Nephron progenitor cell (in vitro differentiated cells): ENCODE measurements at regions not wholly inside any gene's neighbourhood (a gene's known extent, or its start where the extent isn't known, plus 50 kb on each side); places are given as distances from the start of the nearest gene placed in this dataset.

Experiments
- DNase-seq: peaks from one replicate; pipeline ENCODE4 v3.0.0; 2021
- H3K27ac Mint-ChIP-seq: 2 replicates; pipeline ENCODE4 v1.8.0; 2021; ENCODE audit warnings: mild to moderate bottlenecking, moderate library complexity, mixed read lengths
- H3K27me3 Mint-ChIP-seq: 2 replicates; pipeline ENCODE4 v1.8.0; 2021; ENCODE audit warnings: mild to moderate bottlenecking, low read depth, mixed read lengths; ENCODE audit not compliant: poor library complexity
- H3K36me3 Mint-ChIP-seq: 2 replicates; pipeline ENCODE4 v1.8.0; 2021; ENCODE audit warnings: low read depth, mixed read lengths
- H3K4me1 Mint-ChIP-seq: 2 replicates; pipeline ENCODE4 v1.8.0; 2021; ENCODE audit warnings: mixed read lengths
- H3K4me3 Mint-ChIP-seq: 2 replicates; pipeline ENCODE4 v1.8.0; 2021; ENCODE audit warnings: mild to moderate bottlenecking, moderate library complexity, mixed read lengths
- H3K9me3 Mint-ChIP-seq: 2 replicates; pipeline ENCODE4 v1.8.0; 2021; ENCODE audit warnings: mild to moderate bottlenecking, moderate library complexity, mixed read lengths
- TF ChIP-seq, protein P1 (sequence below): fragments of 200-600 bp; sonication (generic); IDR thresholded peaks from 2 replicates; pipeline ENCODE4 v1.5.0; 2021; ENCODE audit warnings: antibody characterized with exemption

GRCh38 chr18:55738483-55739114 lies 150.6 kb upstream of the TCF4 start:
- Mint-ChIP-seq H3K4me1 (peaks cover 16% of the 10 kb centered on the region), H3K27me3 (peaks cover 3% of the 10 kb centered on the region), H3K27ac (no peak overlapping the region), H3K36me3 (no peaks in the 10 kb centered on the region), H3K9me3 (no peaks in the 10 kb centered on the region), H3K4me3 (no peak overlapping the region)
- no peak for DNase-seq
- TF ChIP-seq, protein P1, sequence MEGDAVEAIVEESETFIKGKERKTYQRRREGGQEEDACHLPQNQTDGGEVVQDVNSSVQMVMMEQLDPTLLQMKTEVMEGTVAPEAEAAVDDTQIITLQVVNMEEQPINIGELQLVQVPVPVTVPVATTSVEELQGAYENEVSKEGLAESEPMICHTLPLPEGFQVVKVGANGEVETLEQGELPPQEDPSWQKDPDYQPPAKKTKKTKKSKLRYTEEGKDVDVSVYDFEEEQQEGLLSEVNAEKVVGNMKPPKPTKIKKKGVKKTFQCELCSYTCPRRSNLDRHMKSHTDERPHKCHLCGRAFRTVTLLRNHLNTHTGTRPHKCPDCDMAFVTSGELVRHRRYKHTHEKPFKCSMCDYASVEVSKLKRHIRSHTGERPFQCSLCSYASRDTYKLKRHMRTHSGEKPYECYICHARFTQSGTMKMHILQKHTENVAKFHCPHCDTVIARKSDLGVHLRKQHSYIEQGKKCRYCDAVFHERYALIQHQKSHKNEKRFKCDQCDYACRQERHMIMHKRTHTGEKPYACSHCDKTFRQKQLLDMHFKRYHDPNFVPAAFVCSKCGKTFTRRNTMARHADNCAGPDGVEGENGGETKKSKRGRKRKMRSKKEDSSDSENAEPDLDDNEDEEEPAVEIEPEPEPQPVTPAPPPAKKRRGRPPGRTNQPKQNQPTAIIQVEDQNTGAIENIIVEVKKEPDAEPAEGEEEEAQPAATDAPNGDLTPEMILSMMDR, result no peak

DNA sequence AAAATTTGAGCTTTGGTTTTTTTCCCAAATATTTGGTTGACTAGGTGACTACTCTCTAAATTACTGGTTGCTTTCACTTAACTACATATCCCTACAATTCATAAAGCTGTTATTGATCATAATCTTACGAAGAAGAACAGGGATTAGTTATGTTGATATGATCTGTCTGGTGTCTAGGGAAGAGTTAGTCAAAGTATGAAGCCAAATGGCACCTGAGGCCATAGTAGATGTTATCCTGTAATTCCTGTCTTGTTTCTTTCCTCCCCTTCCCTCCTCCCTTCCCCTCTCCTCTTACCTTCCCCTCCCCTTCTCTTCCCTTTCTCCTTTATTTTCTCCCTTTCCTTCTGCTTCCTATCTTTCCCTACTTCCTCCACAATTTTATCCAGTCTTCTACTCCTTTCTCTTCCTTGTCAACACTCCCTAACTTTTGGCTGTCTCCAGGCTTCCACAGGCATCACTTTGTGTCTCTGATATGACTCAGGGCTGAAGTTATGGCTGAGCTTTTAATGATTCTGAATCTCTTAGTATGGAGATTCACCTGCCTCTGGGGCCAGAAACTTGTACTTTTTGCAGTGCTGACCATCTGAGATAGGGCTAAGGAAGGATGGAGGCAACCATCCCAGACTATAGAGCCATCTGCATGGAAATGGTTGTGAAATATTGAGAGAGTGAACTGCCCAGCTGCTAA lies 149.9 kb upstream of the TCF4 start:
- TF ChIP-seq, protein P1, result no peak
- no peak overlapping the region for H3K4me3 Mint-ChIP-seq
- no peak for DNase-seq
- no peaks in the 10 kb centered on the region for H3K36me3 Mint-ChIP-seq
- H3K4me1 Mint-ChIP-seq, result peaks cover 9% of the 10 kb centered on the region
- H3K9me3 Mint-ChIP-seq, result no peaks in the 10 kb centered on the region
- no peak overlapping the region for H3K27ac Mint-ChIP-seq
- H3K27me3 Mint-ChIP-seq, result peaks cover 3% of the 10 kb centered on the region

GRCh38 chr18:55737266-55737665 lies 149.3 kb upstream of the TCF4 start:
- Mint-ChIP-seq H3K27ac (no peak overlapping the region), H3K27me3 (peaks cover 3% of the 10 kb centered on the region), H3K36me3 (no peaks in the 10 kb centered on the region), H3K9me3 (no peaks in the 10 kb centered on the region), H3K4me1 (peaks cover 5% of the 10 kb centered on the region), H3K4me3 (no peak overlapping the region)
- TF ChIP-seq, protein P1, result no peak
- no peak for DNase-seq

DNA sequence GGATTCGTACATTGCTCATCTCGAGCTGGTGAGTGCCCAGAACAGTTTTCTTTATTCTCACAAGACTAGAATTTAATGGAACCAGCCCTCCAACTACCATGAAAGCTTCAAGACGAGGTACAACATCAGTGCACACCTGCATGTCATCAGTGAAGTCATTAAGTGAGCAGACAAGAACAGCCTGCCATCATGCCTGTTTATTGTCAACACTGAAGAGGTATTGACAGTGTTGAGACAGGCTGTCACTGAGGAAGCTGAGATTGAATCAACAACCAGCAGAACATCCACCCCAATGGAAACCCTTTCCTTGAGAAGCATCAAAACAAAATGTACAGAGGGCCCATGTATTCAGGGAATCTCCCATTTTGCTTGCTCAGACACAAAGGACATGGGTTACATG lies 148.0 kb upstream of the TCF4 start:
- H3K9me3 Mint-ChIP-seq, result no peaks in the 10 kb centered on the region
- TF ChIP-seq, protein P1, result no peak
- no peak overlapping the region for H3K27ac Mint-ChIP-seq
- no peaks in the 10 kb centered on the region for H3K36me3 Mint-ChIP-seq
- no peak overlapping the region for H3K4me3 Mint-ChIP-seq
- H3K4me1 Mint-ChIP-seq, result peaks cover 5% of the 10 kb centered on the region
- peaks cover 3% of the 10 kb centered on the region for H3K27me3 Mint-ChIP-seq
- no peak for DNase-seq

GRCh38 chr18:55735199-55735855 lies 147.3 kb upstream of the TCF4 start:
- Mint-ChIP-seq H3K4me1 (peaks cover 5% of the 10 kb centered on the region), H3K27me3 (peaks cover 3% of the 10 kb centered on the region), H3K36me3 (no peaks in the 10 kb centered on the region), H3K9me3 (no peaks in the 10 kb centered on the region), H3K27ac (no peak overlapping the region), H3K4me3 (no peak overlapping the region)
- TF ChIP-seq, protein P1, result no peak
- no peak for DNase-seq
